Heart right ventricle (tissue), 16 donors: ENCODE measurements at regions not wholly inside any gene's neighbourhood (a gene's known extent, or its start where the extent isn't known, plus 50 kb on each side); places are given as distances from the start of the nearest gene placed in this dataset.

ENCODE experiments used
- ATAC-seq, 8 donors: fragments of 200-7000 bp; cut with Tn5 transposase; one replicate each; pipeline ENCODE4 v1.9.1; 2020; ENCODE audit warnings: mild to moderate bottlenecking in 8 of 8, moderate library complexity in 8 of 8, moderate number of reproducible peaks in 1 of 8
- DNase-seq, 2 donors: peaks; one replicate each; pipeline ENCODE4 v3.0.0-alpha.2; 2020
- H3K27ac ChIP-seq, 10 donors: fragments of 200-600 bp; sonication (generic) in 2 of 10; one replicate each; pipeline versions ENCODE4 v1.5.0 to v1.8.0; 2020 to 2022; ENCODE audit warnings: mild to moderate bottlenecking in 3 of 10
- H3K27me3 ChIP-seq, 7 donors: fragments of 200-600 bp; one replicate each; pipeline ENCODE4 v1.8.0; 2021 to 2022; ENCODE audit warnings: mild to moderate bottlenecking in 2 of 7
- H3K36me3 ChIP-seq, 9 donors: fragments of 200-600 bp; sonication (generic) in 1 of 9; one replicate each; pipeline versions ENCODE4 v1.5.0 to v1.8.0; 2020 to 2022; ENCODE audit warnings: mild to moderate bottlenecking in 2 of 9
- H3K4me1 ChIP-seq, 9 donors: fragments of 200-600 bp; sonication (generic) in 1 of 9; one replicate each; pipeline versions ENCODE4 v1.5.0 to v1.8.0; 2020 to 2022; ENCODE audit warnings: mild to moderate bottlenecking in 4 of 9
- H3K4me3 ChIP-seq, 10 donors: fragments of 200-600 bp; sonication (generic) in 2 of 10; one replicate each; pipeline versions ENCODE4 v1.5.0 to v1.8.0; 2020 to 2022; ENCODE audit warnings: mild to moderate bottlenecking in 7 of 10, moderate library complexity in 2 of 10
- H3K9me3 ChIP-seq, 11 donors: fragments of 200-600 bp in 10 of 11; sonication (generic) in 2 of 11; one replicate each; pipeline versions ENCODE4 v1.5.0 to v1.8.0; 2013 to 2022; ENCODE audit warnings: mild to moderate bottlenecking in 2 of 11, control low read depth in 1 of 11, moderate library complexity in 1 of 11
- WGBS, 2 donors: extraction: QIAGEN DNeasy Blood & Tissue Kit; methylation state at CpG; one replicate each; pipeline ENCODE4 v1.1.7; 2013; ENCODE audit warnings: inconsistent platforms in 1 of 2; 5-methylcytosine and 5-hydroxymethylcytosine counted together
- intact Hi-C, 10 donors: fragments of 100-400 bp; cut with DNase I; formaldehyde crosslinking; loops; one replicate each; pipeline versions ENCODE4 v1.11.1 to v1.14.2; 2022
- TF ChIP-seq, protein P1 (sequence below), 9 donors: fragments of 200-600 bp; sonication (generic) in 2 of 9; IDR thresholded peaks; one replicate each; pipeline versions ENCODE4 v1.5.0 to v1.8.0; 2021 to 2022; ENCODE audit warnings: antibody characterized with exemption in 9 of 9, mild to moderate bottlenecking in 5 of 9, moderate library complexity in 1 of 9
- donor health status: Arrhythmogenic right ventricular cardiomyopathy.
- donor health status: ischemic (EF 13 %, LVEDD 7.1; RV severe dilation, severe dysfunction).
- donor health status: healthy with polysubstance abuse.
- donor health status: DM: no; HTN: yes; CAD: no.
- donor health status: DM: no; HTN: no; CAD: no.
- donor health status: ischemic (EF 25% LVEDD 6.9; RV normal size, moderate dysfunction).
- donor health status: ischemic (EF 25% LVEDD 5.7; RV mildly dilated, moderate dysfunction).
- donor health status: healthy.
- donor health status: DM: yes; HTN: yes; CAD: no.
- donor health status: Ischemic cardiomyopathy.
- donor health status: ischemic (EF 35%, LVEDD 5.7; RV mildly dilated, moderate dysfunction).
- donor health status: nonischemic (EF 11% LVEDD 7.7; RV severe dilation, severe dysfunction).
- donor health status: DM: yes; HTN: yes; CAD: no.
- donor health status: PGD.
- donor health status: ischemic (EF 29% LVEDD 5.4; RV normal size, mild dysfunction).
- donor health status: nonischemic (EF 23%, LVEDD 6.1; RV moderate dilation, normal function).

DNA sequence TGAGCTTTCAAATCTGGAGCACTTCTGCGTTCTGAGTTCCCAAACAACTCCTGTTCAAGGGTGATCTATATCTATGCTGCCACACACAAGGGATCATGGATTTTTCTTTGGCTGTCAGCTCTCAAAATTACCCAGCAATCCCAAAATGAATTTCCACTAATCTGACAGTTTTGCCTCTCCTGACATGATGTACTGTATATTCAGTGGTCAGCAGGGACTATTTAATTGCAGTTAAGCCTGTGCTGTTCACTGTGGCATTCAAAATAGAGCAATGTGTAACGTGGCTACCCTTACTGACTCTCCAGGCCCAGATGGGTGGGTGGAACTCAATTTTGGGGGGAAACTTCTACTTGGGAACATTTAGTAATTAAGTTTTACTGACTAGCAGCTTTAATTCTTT lies 283.8 kb upstream of the TSHZ2 start:
- H3K36me3 ChIP-seq: no peaks in the 10 kb centered on the region
- H3K9me3 ChIP-seq: peaks cover 0 to under 1% (median 0%) of the 10 kb centered on the region in 11 donors
- WGBS, 2 donors: 64 to 71% methylated on average over 2 of the region's 2 CpGs
- no peak overlapping the region for H3K27ac ChIP-seq
- H3K4me1 ChIP-seq: no peaks in the 10 kb centered on the region
- DNase-seq: no peak
- TF ChIP-seq, protein P1, sequence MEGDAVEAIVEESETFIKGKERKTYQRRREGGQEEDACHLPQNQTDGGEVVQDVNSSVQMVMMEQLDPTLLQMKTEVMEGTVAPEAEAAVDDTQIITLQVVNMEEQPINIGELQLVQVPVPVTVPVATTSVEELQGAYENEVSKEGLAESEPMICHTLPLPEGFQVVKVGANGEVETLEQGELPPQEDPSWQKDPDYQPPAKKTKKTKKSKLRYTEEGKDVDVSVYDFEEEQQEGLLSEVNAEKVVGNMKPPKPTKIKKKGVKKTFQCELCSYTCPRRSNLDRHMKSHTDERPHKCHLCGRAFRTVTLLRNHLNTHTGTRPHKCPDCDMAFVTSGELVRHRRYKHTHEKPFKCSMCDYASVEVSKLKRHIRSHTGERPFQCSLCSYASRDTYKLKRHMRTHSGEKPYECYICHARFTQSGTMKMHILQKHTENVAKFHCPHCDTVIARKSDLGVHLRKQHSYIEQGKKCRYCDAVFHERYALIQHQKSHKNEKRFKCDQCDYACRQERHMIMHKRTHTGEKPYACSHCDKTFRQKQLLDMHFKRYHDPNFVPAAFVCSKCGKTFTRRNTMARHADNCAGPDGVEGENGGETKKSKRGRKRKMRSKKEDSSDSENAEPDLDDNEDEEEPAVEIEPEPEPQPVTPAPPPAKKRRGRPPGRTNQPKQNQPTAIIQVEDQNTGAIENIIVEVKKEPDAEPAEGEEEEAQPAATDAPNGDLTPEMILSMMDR (IDR thresholded peaks at IDR 0.05): no peak
- intact Hi-C loops: no loop called here
- H3K27me3 ChIP-seq: peaks cover 0 to 3% (median 0%) of the 10 kb centered on the region in 7 donors
- no peak overlapping the region for H3K4me3 ChIP-seq
- ATAC-seq: no peak

DNA sequence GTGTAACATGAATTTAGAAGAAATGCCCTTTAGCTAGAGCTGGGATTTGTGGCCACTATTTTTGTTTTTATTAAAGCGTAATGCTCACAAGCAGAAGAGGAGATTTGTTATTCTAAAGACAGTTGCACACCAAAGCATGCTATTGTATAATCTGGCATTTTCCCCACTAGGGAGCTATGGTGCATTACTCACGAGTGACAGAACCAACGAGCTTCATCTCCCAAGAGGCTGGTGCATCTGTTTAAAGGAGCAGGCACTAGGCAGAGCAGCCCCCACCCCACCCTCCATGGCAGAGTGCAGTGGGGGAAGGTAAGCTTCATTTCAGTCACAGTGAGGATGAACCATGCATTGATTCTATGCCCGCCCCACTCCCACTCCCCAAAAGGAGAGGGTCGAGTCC lies 287.3 kb upstream of the TSHZ2 start:
- no peaks in the 10 kb centered on the region for H3K36me3 ChIP-seq
- intact Hi-C loops: no loop called here

DNA sequence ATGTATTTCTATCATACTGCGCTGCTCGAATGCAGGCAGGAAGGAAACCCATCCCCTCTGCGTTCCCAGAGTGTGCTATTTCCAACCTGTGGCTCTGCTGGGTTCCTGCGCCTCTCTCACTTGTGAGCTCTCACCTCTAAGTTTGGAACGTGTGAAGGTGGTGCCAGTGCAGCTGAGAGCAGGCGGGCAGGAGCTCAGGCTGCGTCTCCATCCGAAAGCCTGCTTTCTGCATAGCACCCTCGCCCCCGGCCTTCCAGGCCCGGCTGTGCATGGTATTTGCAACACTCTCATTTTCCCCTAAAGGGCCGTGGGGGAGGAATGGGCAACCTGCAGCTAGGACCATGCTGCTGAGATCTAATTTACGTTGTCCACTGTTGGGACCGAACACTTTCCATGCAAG lies 288.0 kb upstream of the TSHZ2 start:
- Histone ChIP-seq H3K27me3 (peaks cover 0 to 3% (median 0%) of the 10 kb centered on the region in 7 donors), H3K27ac (no peak overlapping the region), H3K4me3 (no peak overlapping the region), H3K9me3 (peaks cover 0 to 10% (median 0%) of the 10 kb centered on the region in 11 donors), H3K36me3 (no peaks in the 10 kb centered on the region), H3K4me1 (no peaks in the 10 kb centered on the region)
- TF ChIP-seq, protein P1 (IDR thresholded peaks at IDR 0.05): no peak
- DNase-seq (no peak), ATAC-seq (no peak)
- 53 to 55% methylated on average over 14 of the region's 14 CpGs for WGBS, 2 donors
- intact Hi-C loops: no loop called here

More for the DNA sequence above, 287.3 kb upstream of the TSHZ2 start:
- DNase-seq (no peak), ATAC-seq (no peak)
- Histone ChIP-seq H3K27ac (no peak overlapping the region), H3K4me3 (no peak overlapping the region), H3K4me1 (no peaks in the 10 kb centered on the region), H3K9me3 (peaks cover 0 to 10% (median 0%) of the 10 kb centered on the region in 11 donors), H3K27me3 (peaks cover 0 to 3% (median 0%) of the 10 kb centered on the region in 7 donors)
- 51 to 59% methylated on average over 5 of the region's 5 CpGs for WGBS, 2 donors
- TF ChIP-seq, protein P1 (IDR thresholded peaks at IDR 0.05): no peak

DNA sequence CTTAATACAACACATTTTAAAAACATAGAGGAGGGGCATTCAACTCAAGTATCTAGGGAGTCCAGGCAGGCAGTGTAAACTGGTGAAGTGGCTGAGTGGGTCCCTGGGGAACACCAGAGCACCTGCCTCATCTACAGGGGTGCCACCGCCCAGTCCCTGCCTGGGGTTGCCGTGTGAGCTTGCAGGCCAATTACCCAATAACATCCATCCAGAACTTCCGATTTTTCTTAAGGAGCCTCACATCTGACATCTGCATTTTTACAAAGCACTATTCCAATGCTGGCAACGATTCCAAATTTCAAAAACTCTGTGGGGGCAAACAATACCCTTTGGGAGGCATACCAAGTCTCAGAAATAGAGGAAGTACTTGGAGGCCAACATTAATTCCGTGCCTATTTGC lies 288.4 kb upstream of the TSHZ2 start:
- no peaks in the 10 kb centered on the region for H3K4me1 ChIP-seq
- TF ChIP-seq, protein P1 (IDR thresholded peaks at IDR 0.05): no peak
- ATAC-seq: no peak
- no peak for DNase-seq
- no peak overlapping the region for H3K4me3 ChIP-seq
- peaks cover 0 to 3% (median 0%) of the 10 kb centered on the region in 7 donors for H3K27me3 ChIP-seq
- H3K36me3 ChIP-seq: no peaks in the 10 kb centered on the region
- H3K27ac ChIP-seq: no peak overlapping the region
- peaks cover 0 to 10% (median 0%) of the 10 kb centered on the region in 11 donors for H3K9me3 ChIP-seq
- intact Hi-C loops: no loop called here
- WGBS, 2 donors: 58% methylated on average over 5 of the region's 5 CpGs
